IMR-90 (cell line): ENCODE measurements at regions not wholly inside any gene's neighbourhood (a gene's known extent, or its start where the extent isn't known, plus 50 kb on each side); places are given as distances from the start of the nearest gene placed in this dataset.

Source experiments
- ATAC-seq: fragments of 200-7000 bp; cut with Tn5 transposase; 2 replicates; pipeline ENCODE4 v1.9.1; 2020; ENCODE audit warnings: low read depth, mild to moderate bottlenecking, moderate library complexity
- BruUV-seq: library from RNA; stranded (reverse); fragments of 400-500 nt; replicated peaks from 2 replicates; lab custom pipeline; 2021; lab: Mats Ljungman, UMichigan
- CTCF ChIA-PET: fragments of 300-600 bp; formaldehyde crosslinking; extraction: SDS; loops from one replicate; lab custom pipeline; 2021; ENCODE audit warnings: antibody characterized with exemption; lab: Yijun Ruan, JAX
- POLR2A ChIA-PET: fragments of 300-600 bp; sonication (Branson Sonifier 250); formaldehyde crosslinking; loops from one replicate; lab custom pipeline; 2022; ENCODE audit warnings: antibody characterized with exemption; ENCODE audit not compliant: unreplicated experiment; lab: Charles Lee
- DNase-seq: peaks from one replicate; pipeline ENCODE4 v3.0.0; 2013
- H2AFZ ChIP-seq: replicated peaks from 2 replicates; pipeline ENCODE3; 2013; ENCODE audit warnings: low read length, mild to moderate bottlenecking; ENCODE audit not compliant: poor library complexity
- H2AK5ac ChIP-seq: 2 replicates; pipeline ENCODE4 v1.6.1; 2013; ENCODE audit warnings: low read depth, low read length, inconsistent platforms
- H2AK9ac ChIP-seq: replicated peaks from 2 replicates; pipeline ENCODE3; 2013; ENCODE audit warnings: mild to moderate bottlenecking, low read depth, low read length, moderate library complexity; ENCODE audit not compliant: poor library complexity
- H2BK120ac ChIP-seq: 2 replicates; pipeline ENCODE4 v1.6.1; 2013; ENCODE audit warnings: low read depth, low read length, inconsistent platforms
- H2BK15ac ChIP-seq: 3 replicates; pipeline ENCODE4 v1.6.1; 2013; ENCODE audit warnings: low read depth, low read length, inconsistent platforms
- H2BK20ac ChIP-seq: 2 replicates; pipeline ENCODE4 v1.6.1; 2013; ENCODE audit warnings: low read depth, mild to moderate bottlenecking, inconsistent platforms, low read length, moderate library complexity
- H2BK5ac ChIP-seq: 2 replicates; pipeline ENCODE4 v1.6.1; 2013; ENCODE audit warnings: mild to moderate bottlenecking, low read depth, low read length, inconsistent platforms; ENCODE audit not compliant: poor library complexity, severe bottlenecking
- H3K14ac ChIP-seq: replicated peaks from 2 replicates; pipeline ENCODE4 v1.6.1; 2013; ENCODE audit warnings: low read depth, low read length, inconsistent platforms
- H3K18ac ChIP-seq: 2 replicates; pipeline ENCODE4 v1.6.1; 2013; ENCODE audit warnings: low read depth, low read length, control low read depth
- H3K23ac ChIP-seq: 2 replicates; pipeline ENCODE4 v1.6.1; 2013; ENCODE audit warnings: low read depth, low read length, inconsistent platforms
- H3K27ac ChIP-seq: 2 replicates; pipeline ENCODE4 v1.5.1; 2013; ENCODE audit warnings: mild to moderate bottlenecking, control low read depth, low read length; ENCODE audit not compliant: insufficient read depth
- H3K27me3 ChIP-seq: 2 replicates; pipeline ENCODE4 v1.6.1; 2013; ENCODE audit warnings: low read length; ENCODE audit not compliant: control insufficient read depth, insufficient read depth
- H3K36me3 ChIP-seq: 2 replicates; pipeline ENCODE4 v1.6.1; 2013; ENCODE audit warnings: low read length, mixed read lengths; ENCODE audit not compliant: control insufficient read depth, insufficient read depth
- H3K4ac ChIP-seq: 2 replicates; pipeline ENCODE4 v1.6.1; 2013; ENCODE audit warnings: low read depth, low read length, inconsistent platforms
- H3K4me1 ChIP-seq: 2 replicates; pipeline ENCODE4 v1.6.1; 2013; ENCODE audit warnings: low read length, mixed read lengths; ENCODE audit not compliant: control insufficient read depth, insufficient read depth
- H3K4me2 ChIP-seq: 2 replicates; pipeline ENCODE4 v1.6.1; 2013; ENCODE audit warnings: low read depth, mild to moderate bottlenecking, control low read depth, low read length, moderate library complexity
- H3K4me3 ChIP-seq: 2 replicates; pipeline ENCODE4 v1.5.1; 2013; ENCODE audit warnings: low read depth, mild to moderate bottlenecking, control low read depth, low read length, moderate library complexity; ENCODE audit not compliant: insufficient read depth
- H3K56ac ChIP-seq: 2 replicates; pipeline ENCODE4 v1.6.1; 2013; ENCODE audit warnings: low read length, inconsistent platforms; ENCODE audit not compliant: insufficient read depth; ENCODE audit errors: extremely low read depth
- H3K79me1 ChIP-seq, 2 experiments: 2 replicates each; pipeline ENCODE4 v1.6.1; 2013; ENCODE audit warnings: low read length in 2 of 2, inconsistent platforms in 1 of 2, low read depth in 1 of 2
- H3K9ac ChIP-seq: 2 replicates; pipeline ENCODE4 v1.6.1; 2013; ENCODE audit warnings: low read depth, low read length, control low read depth
- H3K9me1 ChIP-seq: 2 replicates; pipeline ENCODE4 v1.6.1; 2013; ENCODE audit warnings: low read length, inconsistent platforms; ENCODE audit not compliant: insufficient read depth
- H3K9me3 ChIP-seq: 2 replicates; pipeline ENCODE4 v1.6.1; 2013; ENCODE audit warnings: low read length; ENCODE audit not compliant: control insufficient read depth, insufficient read depth
- H4K20me1 ChIP-seq: 2 replicates; pipeline ENCODE4 v1.6.1; 2013; ENCODE audit warnings: low read length, inconsistent platforms; ENCODE audit not compliant: insufficient read depth
- H4K5ac ChIP-seq: 2 replicates; pipeline ENCODE4 v1.6.1; 2013; ENCODE audit warnings: mild to moderate bottlenecking, low read depth, low read length, control low read depth
- H4K8ac ChIP-seq, 2 experiments: 2 replicates each; pipeline ENCODE4 v1.6.1; 2013; ENCODE audit warnings: low read depth in 2 of 2, low read length in 2 of 2, control low read depth in 1 of 2, inconsistent platforms in 1 of 2
- H4K91ac ChIP-seq: 2 replicates; pipeline ENCODE4 v1.6.1; 2013; ENCODE audit warnings: low read depth, low read length, inconsistent platforms; ENCODE audit not compliant: insufficient read depth
- CHD1 ChIP-seq: IDR thresholded peaks from 2 replicates; pipeline ENCODE4 v1.6.1; 2012; ENCODE audit warnings: low read depth, low read length, improper control_type of control experiment
- FOS ChIP-seq: fragments of 150-350 bp; IDR thresholded peaks from 2 replicates; pipeline ENCODE4 v1.6.1; 2016; ENCODE audit warnings: low read depth, low read length
- MAFK ChIP-seq: IDR thresholded peaks from 2 replicates; pipeline ENCODE4 v1.6.1; 2012; ENCODE audit warnings: low read depth, low read length, improper control_type of control experiment
- MAZ ChIP-seq: IDR thresholded peaks from 2 replicates; pipeline ENCODE4 v1.6.1; 2012; ENCODE audit warnings: low read depth, mild to moderate bottlenecking, low read length, improper control_type of control experiment, moderate library complexity, borderline replicate concordance
- POLR2A ChIP-seq: IDR thresholded peaks from 2 replicates; pipeline ENCODE4 v1.6.1; 2012; ENCODE audit warnings: mild to moderate bottlenecking, low read depth, low read length
- RFX5 ChIP-seq: IDR thresholded peaks from 2 replicates; pipeline ENCODE4 v1.8.0; 2012; ENCODE audit warnings: low read depth, mild to moderate bottlenecking, low read length, moderate library complexity
- SMC3 ChIP-seq: fragments of 150-350 bp; IDR thresholded peaks from 2 replicates; pipeline ENCODE4 v1.6.1; 2016; ENCODE audit warnings: low read depth, mild to moderate bottlenecking, antibody characterized with exemption, low read length, moderate library complexity
- WGBS, 2 experiments: methylation state at CpG; one replicate each; pipeline versions ENCODE4 v1.1.5 to v1.1.7; 2013; ENCODE audit warnings: missing lambda C conversion rate in 2 of 2; ENCODE audit not compliant: insufficient read length in 1 of 2; ENCODE audit errors: extremely low coverage in 2 of 2; 5-methylcytosine and 5-hydroxymethylcytosine counted together
- dilution Hi-C: fragments of 300-500 bp; cut with HindIII; formaldehyde crosslinking; loops from one replicate; pipeline ENCODE4 v1.14.3; 2018; ENCODE audit warnings: low sequenced_read_pairs; ENCODE audit not compliant: unreplicated experiment
- in situ Hi-C: fragments of 300-500 bp; cut with MboI; formaldehyde crosslinking; loops from 3 replicates; pipeline ENCODE4 v1.14.3; 2019; ENCODE audit warnings: low sequenced_read_pairs, inconsistent platforms, mixed read lengths
- intact Hi-C: fragments of 100-400 bp; cut with micrococcal nuclease; formaldehyde crosslinking; loops from 2 replicates; pipeline ENCODE4 v1.10.0; 2022
- TF ChIP-seq, protein P1 (sequence below): fragments of 150-350 bp; IDR thresholded peaks from 2 replicates; pipeline ENCODE4 v1.6.1; 2017; ENCODE audit warnings: mild to moderate bottlenecking, antibody characterized with exemption, low read length, low read depth

DNA sequence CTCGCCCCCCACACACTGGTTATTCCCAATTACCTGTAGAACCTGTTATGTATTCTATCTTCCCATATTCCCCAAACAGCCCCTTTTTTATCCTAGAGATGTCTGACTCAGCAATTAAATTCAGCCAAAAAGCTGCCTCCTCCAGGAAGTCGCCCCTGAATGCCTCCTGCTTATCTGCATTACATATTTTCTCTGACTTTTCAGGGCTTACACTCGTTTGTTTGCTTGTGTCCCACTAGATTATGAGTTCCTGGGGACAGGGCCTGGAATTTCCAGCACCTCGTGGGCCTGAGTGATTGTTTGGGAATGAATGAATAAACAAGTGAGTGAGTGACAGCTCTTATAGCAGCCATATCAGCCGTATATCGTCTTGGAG, 99.3 kb upstream of the RFLNA start:
- H3K27me3 ChIP-seq = peaks cover 17% of the 10 kb centered on the region
- no peak overlapping the region for H3K56ac ChIP-seq
- no peak overlapping the region for H3K14ac ChIP-seq
- no peak for ATAC-seq
- H4K5ac ChIP-seq = no peak overlapping the region
- no peaks in the 10 kb centered on the region for H3K9me1 ChIP-seq
- no peak overlapping the region for H3K27ac ChIP-seq
- no peaks in the 10 kb centered on the region for H4K20me1 ChIP-seq
- H2AFZ ChIP-seq = no peak overlapping the region
- no TSS peak for BruUV-seq
- WGBS, 2 experiments = 0% methylated on average over 1 of the region's 6 CpGs; no CpG with 5 or more reads in 1 of the 2 experiments
- no peaks in the 10 kb centered on the region for H3K4me1 ChIP-seq
- POLR2A ChIA-PET = no interaction called here
- in situ Hi-C loops (no loop called here), intact Hi-C loops (no loop called here), dilution Hi-C loops (no loop called here)
- H3K79me1 ChIP-seq = no peaks in the 10 kb centered on the region
- peaks cover 11% of the 10 kb centered on the region for H3K9me3 ChIP-seq
- H3K4ac ChIP-seq = no peak overlapping the region
- H2BK5ac ChIP-seq = no peak overlapping the region
- no peak overlapping the region for H3K23ac ChIP-seq
- H3K36me3 ChIP-seq = no peaks in the 10 kb centered on the region
- H2BK15ac ChIP-seq = no peak overlapping the region
- no peak overlapping the region for H3K18ac ChIP-seq
- TF ChIP-seq, protein P1, sequence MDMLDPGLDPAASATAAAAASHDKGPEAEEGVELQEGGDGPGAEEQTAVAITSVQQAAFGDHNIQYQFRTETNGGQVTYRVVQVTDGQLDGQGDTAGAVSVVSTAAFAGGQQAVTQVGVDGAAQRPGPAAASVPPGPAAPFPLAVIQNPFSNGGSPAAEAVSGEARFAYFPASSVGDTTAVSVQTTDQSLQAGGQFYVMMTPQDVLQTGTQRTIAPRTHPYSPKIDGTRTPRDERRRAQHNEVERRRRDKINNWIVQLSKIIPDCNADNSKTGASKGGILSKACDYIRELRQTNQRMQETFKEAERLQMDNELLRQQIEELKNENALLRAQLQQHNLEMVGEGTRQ = no peak
- TF ChIP-seq POLR2A = no peak
- TF ChIP-seq RFX5 = no peak
- TF ChIP-seq MAFK = peak; percentile 84
- TF ChIP-seq SMC3 = no peak
- no peak for TF ChIP-seq MAZ
- TF ChIP-seq CHD1 = no peak
- TF ChIP-seq FOS = no peak
- no peak overlapping the region for H3K4me3 ChIP-seq
- no peak overlapping the region for H3K4me2 ChIP-seq
- H2BK120ac ChIP-seq = no peak overlapping the region
- H4K91ac ChIP-seq = no peak overlapping the region
- H4K8ac ChIP-seq = no peak overlapping the region
- CTCF ChIA-PET = no interaction called here
- H2AK9ac ChIP-seq = no peak overlapping the region
- H2AK5ac ChIP-seq = no peak overlapping the region
- DNase-seq = no peak
- no peak overlapping the region for H3K9ac ChIP-seq
- H2BK20ac ChIP-seq = no peak overlapping the region
